IMR-90 (cell line): ENCODE measurements at regions not wholly inside any gene's neighbourhood (a gene's known extent, or its start where the extent isn't known, plus 50 kb on each side); places are given as distances from the start of the nearest gene placed in this dataset.

Experiments used
- ATAC-seq: fragments of 200-7000 bp; cut with Tn5 transposase; 2 replicates; pipeline ENCODE4 v1.9.1; 2020; ENCODE audit warnings: low read depth, mild to moderate bottlenecking, moderate library complexity
- BruUV-seq: library from RNA; stranded (reverse); fragments of 400-500 nt; replicated peaks from 2 replicates; lab custom pipeline; 2021; lab: Mats Ljungman, UMichigan
- CTCF ChIA-PET: fragments of 300-600 bp; formaldehyde crosslinking; extraction: SDS; loops from one replicate; lab custom pipeline; 2021; ENCODE audit warnings: antibody characterized with exemption; lab: Yijun Ruan, JAX
- POLR2A ChIA-PET: fragments of 300-600 bp; sonication (Branson Sonifier 250); formaldehyde crosslinking; loops from one replicate; lab custom pipeline; 2022; ENCODE audit warnings: antibody characterized with exemption; ENCODE audit not compliant: unreplicated experiment; lab: Charles Lee
- DNase-seq: peaks from one replicate; pipeline ENCODE4 v3.0.0; 2013
- H2AFZ ChIP-seq: replicated peaks from 2 replicates; pipeline ENCODE3; 2013; ENCODE audit warnings: low read length, mild to moderate bottlenecking; ENCODE audit not compliant: poor library complexity
- H2AK5ac ChIP-seq: 2 replicates; pipeline ENCODE4 v1.6.1; 2013; ENCODE audit warnings: low read depth, low read length, inconsistent platforms
- H2AK9ac ChIP-seq: replicated peaks from 2 replicates; pipeline ENCODE3; 2013; ENCODE audit warnings: mild to moderate bottlenecking, low read depth, low read length, moderate library complexity; ENCODE audit not compliant: poor library complexity
- H2BK120ac ChIP-seq: 2 replicates; pipeline ENCODE4 v1.6.1; 2013; ENCODE audit warnings: low read depth, low read length, inconsistent platforms
- H2BK15ac ChIP-seq: 3 replicates; pipeline ENCODE4 v1.6.1; 2013; ENCODE audit warnings: low read depth, low read length, inconsistent platforms
- H2BK20ac ChIP-seq: 2 replicates; pipeline ENCODE4 v1.6.1; 2013; ENCODE audit warnings: low read depth, mild to moderate bottlenecking, inconsistent platforms, low read length, moderate library complexity
- H2BK5ac ChIP-seq: 2 replicates; pipeline ENCODE4 v1.6.1; 2013; ENCODE audit warnings: mild to moderate bottlenecking, low read depth, low read length, inconsistent platforms; ENCODE audit not compliant: poor library complexity, severe bottlenecking
- H3K14ac ChIP-seq: replicated peaks from 2 replicates; pipeline ENCODE4 v1.6.1; 2013; ENCODE audit warnings: low read depth, low read length, inconsistent platforms
- H3K18ac ChIP-seq: 2 replicates; pipeline ENCODE4 v1.6.1; 2013; ENCODE audit warnings: low read depth, low read length, control low read depth
- H3K23ac ChIP-seq: 2 replicates; pipeline ENCODE4 v1.6.1; 2013; ENCODE audit warnings: low read depth, low read length, inconsistent platforms
- H3K27ac ChIP-seq: 2 replicates; pipeline ENCODE4 v1.5.1; 2013; ENCODE audit warnings: mild to moderate bottlenecking, control low read depth, low read length; ENCODE audit not compliant: insufficient read depth
- H3K27me3 ChIP-seq: 2 replicates; pipeline ENCODE4 v1.6.1; 2013; ENCODE audit warnings: low read length; ENCODE audit not compliant: control insufficient read depth, insufficient read depth
- H3K36me3 ChIP-seq: 2 replicates; pipeline ENCODE4 v1.6.1; 2013; ENCODE audit warnings: low read length, mixed read lengths; ENCODE audit not compliant: control insufficient read depth, insufficient read depth
- H3K4ac ChIP-seq: 2 replicates; pipeline ENCODE4 v1.6.1; 2013; ENCODE audit warnings: low read depth, low read length, inconsistent platforms
- H3K4me1 ChIP-seq: 2 replicates; pipeline ENCODE4 v1.6.1; 2013; ENCODE audit warnings: low read length, mixed read lengths; ENCODE audit not compliant: control insufficient read depth, insufficient read depth
- H3K4me2 ChIP-seq: 2 replicates; pipeline ENCODE4 v1.6.1; 2013; ENCODE audit warnings: low read depth, mild to moderate bottlenecking, control low read depth, low read length, moderate library complexity
- H3K4me3 ChIP-seq: 2 replicates; pipeline ENCODE4 v1.5.1; 2013; ENCODE audit warnings: low read depth, mild to moderate bottlenecking, control low read depth, low read length, moderate library complexity; ENCODE audit not compliant: insufficient read depth
- H3K56ac ChIP-seq: 2 replicates; pipeline ENCODE4 v1.6.1; 2013; ENCODE audit warnings: low read length, inconsistent platforms; ENCODE audit not compliant: insufficient read depth; ENCODE audit errors: extremely low read depth
- H3K79me1 ChIP-seq, 2 experiments: 2 replicates each; pipeline ENCODE4 v1.6.1; 2013; ENCODE audit warnings: low read length in 2 of 2, inconsistent platforms in 1 of 2, low read depth in 1 of 2
- H3K9ac ChIP-seq: 2 replicates; pipeline ENCODE4 v1.6.1; 2013; ENCODE audit warnings: low read depth, low read length, control low read depth
- H3K9me1 ChIP-seq: 2 replicates; pipeline ENCODE4 v1.6.1; 2013; ENCODE audit warnings: low read length, inconsistent platforms; ENCODE audit not compliant: insufficient read depth
- H3K9me3 ChIP-seq: 2 replicates; pipeline ENCODE4 v1.6.1; 2013; ENCODE audit warnings: low read length; ENCODE audit not compliant: control insufficient read depth, insufficient read depth
- H4K20me1 ChIP-seq: 2 replicates; pipeline ENCODE4 v1.6.1; 2013; ENCODE audit warnings: low read length, inconsistent platforms; ENCODE audit not compliant: insufficient read depth
- H4K5ac ChIP-seq: 2 replicates; pipeline ENCODE4 v1.6.1; 2013; ENCODE audit warnings: mild to moderate bottlenecking, low read depth, low read length, control low read depth
- H4K8ac ChIP-seq, 2 experiments: 2 replicates each; pipeline ENCODE4 v1.6.1; 2013; ENCODE audit warnings: low read depth in 2 of 2, low read length in 2 of 2, control low read depth in 1 of 2, inconsistent platforms in 1 of 2
- H4K91ac ChIP-seq: 2 replicates; pipeline ENCODE4 v1.6.1; 2013; ENCODE audit warnings: low read depth, low read length, inconsistent platforms; ENCODE audit not compliant: insufficient read depth
- CHD1 ChIP-seq: IDR thresholded peaks from 2 replicates; pipeline ENCODE4 v1.6.1; 2012; ENCODE audit warnings: low read depth, low read length, improper control_type of control experiment
- CTCF ChIP-seq: conservative IDR thresholded peaks from 2 replicates; pipeline ENCODE4 v1.5.1; 2012; ENCODE audit warnings: mild to moderate bottlenecking, low read depth, low read length, improper control_type of control experiment
- POLR2A ChIP-seq: IDR thresholded peaks from 2 replicates; pipeline ENCODE4 v1.6.1; 2012; ENCODE audit warnings: mild to moderate bottlenecking, low read depth, low read length
- USF2 ChIP-seq: fragments of 150-350 bp; IDR thresholded peaks from 2 replicates; pipeline ENCODE4 v1.6.1; 2017; ENCODE audit warnings: mild to moderate bottlenecking, antibody characterized with exemption, low read length, low read depth
- WGBS, 2 experiments: methylation state at CpG; one replicate each; pipeline versions ENCODE4 v1.1.5 to v1.1.7; 2013; ENCODE audit warnings: missing lambda C conversion rate in 2 of 2; ENCODE audit not compliant: insufficient read length in 1 of 2; ENCODE audit errors: extremely low coverage in 2 of 2; 5-methylcytosine and 5-hydroxymethylcytosine counted together
- dilution Hi-C: fragments of 300-500 bp; cut with HindIII; formaldehyde crosslinking; loops from one replicate; pipeline ENCODE4 v1.14.3; 2018; ENCODE audit warnings: low sequenced_read_pairs; ENCODE audit not compliant: unreplicated experiment
- in situ Hi-C: fragments of 300-500 bp; cut with MboI; formaldehyde crosslinking; loops from 3 replicates; pipeline ENCODE4 v1.14.3; 2019; ENCODE audit warnings: low sequenced_read_pairs, inconsistent platforms, mixed read lengths
- intact Hi-C: fragments of 100-400 bp; cut with micrococcal nuclease; formaldehyde crosslinking; loops from 2 replicates; pipeline ENCODE4 v1.10.0; 2022

DNA sequence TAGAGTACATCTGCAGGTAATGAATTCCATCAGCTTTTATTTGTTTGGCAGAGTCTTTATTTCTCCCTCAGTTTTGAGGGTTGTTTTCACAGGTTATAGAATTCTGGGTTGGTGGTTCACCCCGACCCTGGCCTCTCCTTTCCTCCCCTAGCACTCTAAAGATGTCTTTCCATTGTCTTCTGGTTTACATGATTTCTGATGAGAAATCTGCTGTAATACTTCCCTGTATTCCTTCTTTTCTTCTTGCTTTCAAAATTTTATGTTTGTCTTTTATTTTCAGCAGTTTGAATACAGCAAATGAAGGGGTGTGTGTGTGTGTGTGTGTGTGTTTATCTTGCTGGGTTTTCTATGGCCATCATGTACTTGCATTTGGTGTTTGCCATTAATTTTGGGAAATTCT is 312.0 kb upstream of the RPS23 start:
- DNase-seq = no peak
- Histone ChIP-seq H3K18ac (no peak overlapping the region), H3K36me3 (no peaks in the 10 kb centered on the region), H2BK15ac (no peak overlapping the region), H4K8ac (no peak overlapping the region), H2BK120ac (no peak overlapping the region), H3K56ac (no peak overlapping the region), H3K79me1 (no peaks in the 10 kb centered on the region), H2AK5ac (no peak overlapping the region), H2BK20ac (no peak overlapping the region), H4K5ac (no peak overlapping the region), H2AFZ (no peak overlapping the region), H4K20me1 (no peaks in the 10 kb centered on the region), H3K27me3 (peaks cover 7% of the 10 kb centered on the region), H3K4me1 (no peaks in the 10 kb centered on the region), H2AK9ac (no peak overlapping the region), H2BK5ac (no peak overlapping the region), H3K27ac (no peak overlapping the region), H3K9me3 (peaks cover 3% of the 10 kb centered on the region; the same call in 1 of the 2 replicates), H3K23ac (no peak overlapping the region), H3K9me1 (no peaks in the 10 kb centered on the region), H3K4ac (no peak overlapping the region), H3K4me2 (no peak overlapping the region), H3K9ac (no peak overlapping the region), H4K91ac (no peak overlapping the region), H3K4me3 (no peak overlapping the region), H3K14ac (no peak overlapping the region)
- intact Hi-C loops = no loop called here
- no CpG with 5 or more reads among the region's 1 CpG for WGBS, 2 experiments
- dilution Hi-C loops = no loop called here
- ChIA-PET POLR2A (no interaction called here), CTCF (no interaction called here)
- BruUV-seq = no TSS peak
- no peak for TF ChIP-seq USF2
- TF ChIP-seq CHD1 = no peak
- TF ChIP-seq POLR2A = no peak
- TF ChIP-seq CTCF = no peak
- in situ Hi-C loops = no loop called here
- ATAC-seq = no peak
